GM23338 (cell line): ENCODE measurements at regions not wholly inside any gene's neighbourhood (a gene's known extent, or its start where the extent isn't known, plus 50 kb on each side); places are given as distances from the start of the nearest gene placed in this dataset.

Experiments
- CTCF ChIP-seq, 2 experiments: fragments of 200-600 bp in 1 of 2; sonication (generic) in 1 of 2; conservative IDR thresholded peaks; 2 replicates each; pipeline versions ENCODE4 v1.5.1 to v1.6.1; 2016 to 2017; ENCODE audit warnings: antibody characterized with exemption in 2 of 2, low read depth in 2 of 2, mild to moderate bottlenecking in 2 of 2, moderate library complexity in 1 of 2
- EZH2 ChIP-seq: fragments of 200-600 bp; sonication (generic); IDR thresholded peaks from one replicate; pipeline ENCODE4 v1.8.0; 2017; ENCODE audit warnings: antibody characterized with exemption, mild to moderate bottlenecking, low read depth; ENCODE audit not compliant: unreplicated experiment
- JUNB ChIP-seq: IDR thresholded peaks from one replicate; pipeline ENCODE4 v1.6.1; 2016; ENCODE audit warnings: antibody characterized with exemption; ENCODE audit not compliant: unreplicated experiment
- POLR2AphosphoS5 ChIP-seq: IDR thresholded peaks from 2 replicates; pipeline ENCODE4 v1.6.1; 2016; ENCODE audit warnings: antibody characterized with exemption, low read depth

GRCh38 chr6:68273297-68273696 is 361.8 kb upstream of the ADGRB3 start:
- TF ChIP-seq JUNB (no peak), CTCF (conservative IDR thresholded peaks at IDR 0.05; ENCODE audit: low read depth in 2 of 2) (no peak), POLR2AphosphoS5 (no peak), EZH2 (no peak)
